SU-DHL-6 (cell line): ENCODE measurements at regions not wholly inside any gene's neighbourhood (a gene's known extent, or its start where the extent isn't known, plus 50 kb on each side); places are given as distances from the start of the nearest gene placed in this dataset.

Source experiments
- CTCF ChIP-seq: fragments of 200-600 bp; sonication (generic); IDR thresholded peaks from one replicate; pipeline ENCODE4 v1.5.1; 2017; ENCODE audit warnings: antibody characterized with exemption, mild to moderate bottlenecking, low read length, moderate library complexity; ENCODE audit not compliant: insufficient read depth, poor library complexity, severe bottlenecking
- EZH2phosphoT487 ChIP-seq: fragments of 200-600 bp; sonication (generic), shearing (Covaris generic); conservative IDR thresholded peaks from 2 replicates; pipeline ENCODE4 v1.6.1; 2018; ENCODE audit warnings: mild to moderate bottlenecking, antibody characterized with exemption, low read length, moderate library complexity, mixed read lengths

DNA sequence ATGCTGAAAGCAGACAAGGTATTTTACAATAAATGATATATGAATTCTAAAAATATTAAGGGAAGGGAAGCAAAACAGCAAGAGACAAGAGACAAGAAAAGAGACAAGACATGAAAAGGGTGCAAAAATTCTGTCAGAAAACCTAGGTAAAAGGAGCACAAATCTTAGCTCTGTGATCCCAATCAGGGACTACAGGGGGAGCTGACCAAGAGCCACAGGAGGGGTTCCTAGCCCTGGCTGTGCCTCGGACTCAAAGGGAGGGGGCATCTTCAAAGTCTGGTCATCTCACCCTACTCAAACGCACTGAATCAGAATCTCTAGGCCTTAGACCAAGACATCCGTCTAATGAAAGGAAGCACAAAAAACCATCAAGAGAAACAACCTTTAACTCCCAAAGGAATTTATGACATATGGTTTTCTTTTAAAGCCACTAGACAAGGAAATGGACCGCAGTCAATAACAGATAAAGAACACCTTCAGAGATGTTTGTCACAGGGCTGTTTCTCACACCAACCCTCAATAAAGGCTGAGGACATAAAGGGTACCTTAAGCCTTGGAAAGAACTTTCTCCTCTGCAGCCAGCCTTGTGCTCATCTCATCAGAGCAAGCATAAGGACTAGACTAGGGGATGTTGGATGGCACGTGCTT is 130.4 kb upstream of the CDYL start:
- TF ChIP-seq CTCF = no peak
- TF ChIP-seq EZH2phosphoT487 = no peak
